ENCODE measurements at regions not wholly inside any gene's neighbourhood (a gene's known extent, or its start where the extent isn't known, plus 50 kb on each side); places are given as distances from the start of the nearest gene placed in this dataset.
"Not testable (repeated sequence)": the region's sequence is repeated elsewhere in the genome, so short reads cannot be mapped to it uniquely, and the experiment has no call there.

GRCh38 chr5:121516997-121517396 is 334.7 kb upstream of the FTMT start:
- DNase-seq = no peak

GRCh38 chr5:121525706-121526105 is 326.0 kb upstream of the FTMT start:
- DNase-seq = no peak

GRCh38 chr5:121526908-121527307 is 324.8 kb upstream of the FTMT start:
- no peak for DNase-seq

- DNase-seq = no peak
These were observed 317.9 kb upstream of the FTMT start for GRCh38 chr5:121533814-121534213.

GRCh38 chr5:121550989-121551388 is 300.7 kb upstream of the FTMT start:
- DNase-seq = no peak

GRCh38 chr5:121559832-121560231 is 291.9 kb upstream of the FTMT start:
- DNase-seq = no peak

- DNase-seq = no peak
These were observed 279.6 kb upstream of the FTMT start for GRCh38 chr5:121572061-121572460.

GRCh38 chr5:121573721-121574382 is 277.8 kb upstream of the FTMT start:
- no peak for DNase-seq

GRCh38 chr5:121581588-121581987 is 270.1 kb upstream of the FTMT start:
- no peak for DNase-seq

- DNase-seq = no peak
These were observed 254.8 kb upstream of the FTMT start for GRCh38 chr5:121596882-121597281.

GRCh38 chr5:121608826-121609225 is 242.9 kb upstream of the FTMT start:
- DNase-seq = no peak

GRCh38 chr5:121624035-121624434 is 227.6 kb upstream of the FTMT start:
- DNase-seq = no peak

GRCh38 chr5:121628783-121629182 is 222.9 kb upstream of the FTMT start:
- peak; percentile 17 for DNase-seq

- no peak for DNase-seq
These were observed 221.3 kb upstream of the FTMT start for GRCh38 chr5:121630402-121630801.

GRCh38 chr5:121634946-121635345 is 216.7 kb upstream of the FTMT start:
- no peak for DNase-seq

- no peak for DNase-seq
These were observed 213.6 kb upstream of the FTMT start for GRCh38 chr5:121638126-121638525.

- no peak for DNase-seq
These were observed 211.4 kb upstream of the FTMT start for GRCh38 chr5:121640298-121640697.

GRCh38 chr5:121658221-121658620 is 193.5 kb upstream of the FTMT start:
- no peak for DNase-seq

- DNase-seq = no peak
These were observed 191.5 kb upstream of the FTMT start for GRCh38 chr5:121660142-121660541.

GRCh38 chr5:121665542-121665941 is 186.1 kb upstream of the FTMT start:
- DNase-seq = not testable (repeated sequence)

- DNase-seq = no peak
These were observed 184.4 kb upstream of the FTMT start for GRCh38 chr5:121667292-121667691.

GRCh38 chr5:121668635-121669034 is 183.0 kb upstream of the FTMT start:
- no peak for DNase-seq

GRCh38 chr5:121671624-121672023 is 180.1 kb upstream of the FTMT start:
- no peak for DNase-seq

GRCh38 chr5:121675924-121676323 is 175.8 kb upstream of the FTMT start:
- DNase-seq = no peak

- DNase-seq = no peak
These were observed 170.3 kb upstream of the FTMT start for GRCh38 chr5:121681229-121681855.
